ENCODE measurements at regions not wholly inside any gene's neighbourhood (a gene's known extent, or its start where the extent isn't known, plus 50 kb on each side); places are given as distances from the start of the nearest gene placed in this dataset.

GRCh38 chr4:34534916-34535315 is 1709.4 kb downstream of the ARAP2 start:
- Mint-ChIP-seq H3K4me3 (ENCODE audit: unreplicated experiment) (no peak overlapping the region), H3K36me3 (ENCODE audit: low read depth, unreplicated experiment) (no peaks in the 10 kb centered on the region), H3K9me3 (ENCODE audit: unreplicated experiment) (no peaks in the 10 kb centered on the region), H3K4me1 (ENCODE audit: unreplicated experiment) (no peaks in the 10 kb centered on the region), H3K27me3 (ENCODE audit: unreplicated experiment) (peaks cover 2% of the 10 kb centered on the region), H3K27ac (ENCODE audit: unreplicated experiment) (no peak overlapping the region)
- TF ChIP-seq CTCF (IDR thresholded peaks at IDR 0.05; ENCODE audit: unreplicated experiment): no peak
- no peak for DNase-seq (ENCODE audit: low spot score)

GRCh38 chr4:34566091-34566490 is 1678.2 kb downstream of the ARAP2 start:
- no peaks in the 10 kb centered on the region for H3K36me3 Mint-ChIP-seq (ENCODE audit: low read depth, unreplicated experiment)
- TF ChIP-seq CTCF (IDR thresholded peaks at IDR 0.05; ENCODE audit: unreplicated experiment): no peak
- no peaks in the 10 kb centered on the region for H3K27me3 Mint-ChIP-seq (ENCODE audit: unreplicated experiment)
- no peak overlapping the region for H3K27ac Mint-ChIP-seq (ENCODE audit: unreplicated experiment)
- no peak for DNase-seq (ENCODE audit: low spot score)
- no peaks in the 10 kb centered on the region for H3K9me3 Mint-ChIP-seq (ENCODE audit: unreplicated experiment)
- no peak overlapping the region for H3K4me3 Mint-ChIP-seq (ENCODE audit: unreplicated experiment)
- no peaks in the 10 kb centered on the region for H3K4me1 Mint-ChIP-seq (ENCODE audit: unreplicated experiment)

GRCh38 chr4:34572026-34572425 is 1672.3 kb downstream of the ARAP2 start:
- Mint-ChIP-seq H3K27me3 (ENCODE audit: unreplicated experiment) (no peaks in the 10 kb centered on the region), H3K9me3 (ENCODE audit: unreplicated experiment) (no peaks in the 10 kb centered on the region)
- no peak for TF ChIP-seq CTCF (IDR thresholded peaks at IDR 0.05; ENCODE audit: unreplicated experiment)

GRCh38 chr4:34615315-34615714 is 1629.0 kb downstream of the ARAP2 start:
- no peaks in the 10 kb centered on the region for H3K36me3 Mint-ChIP-seq (ENCODE audit: low read depth, unreplicated experiment)
- no peak for DNase-seq (ENCODE audit: low spot score)
- H3K4me1 Mint-ChIP-seq (ENCODE audit: unreplicated experiment): peaks cover 2% of the 10 kb centered on the region
- H3K27ac Mint-ChIP-seq (ENCODE audit: unreplicated experiment): no peak overlapping the region
- no peak overlapping the region for H3K4me3 Mint-ChIP-seq (ENCODE audit: unreplicated experiment)
- no peaks in the 10 kb centered on the region for H3K9me3 Mint-ChIP-seq (ENCODE audit: unreplicated experiment)
- H3K27me3 Mint-ChIP-seq (ENCODE audit: unreplicated experiment): no peaks in the 10 kb centered on the region
- no peak for TF ChIP-seq CTCF (IDR thresholded peaks at IDR 0.05; ENCODE audit: unreplicated experiment)

More at GRCh38 chr4:34572026-34572425, 1672.3 kb downstream of the ARAP2 start:
- H3K36me3 Mint-ChIP-seq (ENCODE audit: low read depth, unreplicated experiment): no peaks in the 10 kb centered on the region
- DNase-seq (ENCODE audit: low spot score): no peak
- no peak overlapping the region for H3K27ac Mint-ChIP-seq (ENCODE audit: unreplicated experiment)
- no peak overlapping the region for H3K4me3 Mint-ChIP-seq (ENCODE audit: unreplicated experiment)
- no peaks in the 10 kb centered on the region for H3K4me1 Mint-ChIP-seq (ENCODE audit: unreplicated experiment)

GRCh38 chr4:34619531-34620162 is 1624.7 kb downstream of the ARAP2 start:
- H3K4me1 Mint-ChIP-seq (ENCODE audit: unreplicated experiment): peaks cover 2% of the 10 kb centered on the region
- peak overlapping the region; percentile 55 for H3K27ac Mint-ChIP-seq (ENCODE audit: unreplicated experiment)
- H3K36me3 Mint-ChIP-seq (ENCODE audit: low read depth, unreplicated experiment): no peaks in the 10 kb centered on the region
- no peak for TF ChIP-seq CTCF (IDR thresholded peaks at IDR 0.05; ENCODE audit: unreplicated experiment)
- H3K4me3 Mint-ChIP-seq (ENCODE audit: unreplicated experiment): no peak overlapping the region
- no peak for DNase-seq (ENCODE audit: low spot score)
- no peaks in the 10 kb centered on the region for H3K27me3 Mint-ChIP-seq (ENCODE audit: unreplicated experiment)
- H3K9me3 Mint-ChIP-seq (ENCODE audit: unreplicated experiment): no peaks in the 10 kb centered on the region

All from endothelial cell (in vitro differentiated cells).